Prostate gland (tissue), 2 donors: ENCODE measurements at regions not wholly inside any gene's neighbourhood (a gene's known extent, or its start where the extent isn't known, plus 50 kb on each side); places are given as distances from the start of the nearest gene placed in this dataset.

Experiments used
- POLR2A ChIP-seq: fragments of 450-650 bp; IDR thresholded peaks from one replicate; pipeline ENCODE4 v1.6.1; 2016; ENCODE audit warnings: antibody characterized with exemption, mild to moderate bottlenecking
- TF ChIP-seq, protein P1 (sequence below), 4 experiments: fragments of 200-600 bp in 2 of 4; fragments of 450-650 bp in 2 of 4; sonication (generic) in 2 of 4; IDR thresholded peaks; 1 replicate in 3 of 4; 2 replicates in 1 of 4; pipeline ENCODE4 v1.5.1; 2016 to 2019; ENCODE audit warnings: antibody characterized with exemption in 4 of 4, mild to moderate bottlenecking in 2 of 4, moderate library complexity in 2 of 4

DNA sequence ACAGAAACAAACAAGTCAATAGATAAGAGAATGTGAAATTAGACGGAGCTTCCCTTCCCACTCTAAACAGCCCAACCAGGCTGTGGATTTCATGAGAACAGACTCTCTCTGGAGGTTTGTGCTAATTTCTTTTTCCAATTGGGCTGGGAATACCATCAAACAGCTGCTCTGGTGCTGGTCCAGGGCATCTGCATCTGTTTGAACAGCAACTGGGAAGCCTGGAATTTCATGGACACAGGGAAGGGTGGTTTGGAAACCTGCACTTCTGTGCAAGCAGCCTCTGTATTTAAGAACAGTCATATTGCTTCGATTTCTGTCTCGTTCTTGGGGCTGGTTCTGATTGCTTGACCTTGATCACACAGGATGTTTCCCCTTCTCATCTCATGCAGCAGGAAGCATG, 88.7 kb downstream of the FOXL1 start:
- TF ChIP-seq, protein P1, sequence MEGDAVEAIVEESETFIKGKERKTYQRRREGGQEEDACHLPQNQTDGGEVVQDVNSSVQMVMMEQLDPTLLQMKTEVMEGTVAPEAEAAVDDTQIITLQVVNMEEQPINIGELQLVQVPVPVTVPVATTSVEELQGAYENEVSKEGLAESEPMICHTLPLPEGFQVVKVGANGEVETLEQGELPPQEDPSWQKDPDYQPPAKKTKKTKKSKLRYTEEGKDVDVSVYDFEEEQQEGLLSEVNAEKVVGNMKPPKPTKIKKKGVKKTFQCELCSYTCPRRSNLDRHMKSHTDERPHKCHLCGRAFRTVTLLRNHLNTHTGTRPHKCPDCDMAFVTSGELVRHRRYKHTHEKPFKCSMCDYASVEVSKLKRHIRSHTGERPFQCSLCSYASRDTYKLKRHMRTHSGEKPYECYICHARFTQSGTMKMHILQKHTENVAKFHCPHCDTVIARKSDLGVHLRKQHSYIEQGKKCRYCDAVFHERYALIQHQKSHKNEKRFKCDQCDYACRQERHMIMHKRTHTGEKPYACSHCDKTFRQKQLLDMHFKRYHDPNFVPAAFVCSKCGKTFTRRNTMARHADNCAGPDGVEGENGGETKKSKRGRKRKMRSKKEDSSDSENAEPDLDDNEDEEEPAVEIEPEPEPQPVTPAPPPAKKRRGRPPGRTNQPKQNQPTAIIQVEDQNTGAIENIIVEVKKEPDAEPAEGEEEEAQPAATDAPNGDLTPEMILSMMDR (IDR thresholded peaks at IDR 0.05) = no peak
- no peak for TF ChIP-seq POLR2A
